ENCODE measurements at regions not wholly inside any gene's neighbourhood (a gene's known extent, or its start where the extent isn't known, plus 50 kb on each side); places are given as distances from the start of the nearest gene placed in this dataset.

DNA sequence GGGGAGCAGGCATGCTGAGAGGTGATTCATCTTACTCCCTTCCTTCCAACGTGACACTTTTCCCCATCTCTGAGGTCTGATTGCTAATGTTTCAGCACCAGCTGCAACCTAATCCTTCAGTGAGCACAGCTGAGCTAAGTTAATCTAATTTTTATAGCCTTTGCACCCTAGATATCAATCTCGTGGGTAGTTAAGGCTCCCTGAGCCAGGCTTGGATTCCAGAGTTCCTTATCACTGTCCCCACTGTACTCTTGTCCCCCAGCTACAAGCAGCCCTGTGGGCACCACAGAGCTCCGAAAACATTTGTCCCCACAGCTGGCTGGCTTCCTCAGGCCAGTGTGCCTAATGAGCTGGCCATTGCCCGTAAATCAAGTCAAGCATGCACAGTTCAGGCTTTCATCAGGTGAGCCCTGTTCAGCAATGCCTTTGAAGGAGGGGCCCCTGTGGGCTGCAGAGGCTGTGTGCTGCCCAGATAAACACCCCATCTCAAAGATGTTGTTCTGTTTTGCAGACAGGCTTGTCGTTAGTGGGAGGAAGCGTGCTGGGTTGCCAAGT, 376.9 kb upstream of the RASGRP1 start:
- TF ChIP-seq, protein P1, sequence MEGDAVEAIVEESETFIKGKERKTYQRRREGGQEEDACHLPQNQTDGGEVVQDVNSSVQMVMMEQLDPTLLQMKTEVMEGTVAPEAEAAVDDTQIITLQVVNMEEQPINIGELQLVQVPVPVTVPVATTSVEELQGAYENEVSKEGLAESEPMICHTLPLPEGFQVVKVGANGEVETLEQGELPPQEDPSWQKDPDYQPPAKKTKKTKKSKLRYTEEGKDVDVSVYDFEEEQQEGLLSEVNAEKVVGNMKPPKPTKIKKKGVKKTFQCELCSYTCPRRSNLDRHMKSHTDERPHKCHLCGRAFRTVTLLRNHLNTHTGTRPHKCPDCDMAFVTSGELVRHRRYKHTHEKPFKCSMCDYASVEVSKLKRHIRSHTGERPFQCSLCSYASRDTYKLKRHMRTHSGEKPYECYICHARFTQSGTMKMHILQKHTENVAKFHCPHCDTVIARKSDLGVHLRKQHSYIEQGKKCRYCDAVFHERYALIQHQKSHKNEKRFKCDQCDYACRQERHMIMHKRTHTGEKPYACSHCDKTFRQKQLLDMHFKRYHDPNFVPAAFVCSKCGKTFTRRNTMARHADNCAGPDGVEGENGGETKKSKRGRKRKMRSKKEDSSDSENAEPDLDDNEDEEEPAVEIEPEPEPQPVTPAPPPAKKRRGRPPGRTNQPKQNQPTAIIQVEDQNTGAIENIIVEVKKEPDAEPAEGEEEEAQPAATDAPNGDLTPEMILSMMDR (IDR thresholded peaks at IDR 0.05; ENCODE audit: extremely low read depth in 1 of 2, insufficient read depth in 1 of 2, low read depth in 1 of 2, low read length in 2 of 2) = no peak
- TF ChIP-seq POLR2AphosphoS5 (IDR thresholded peaks at IDR 0.05; ENCODE audit: insufficient read depth, low read depth, low read length) = no peak

All from endothelial cell of umbilical vein (primary cell).